NCI-H1694 treated with DMSO at 0.1 percent for 48 hours (cell line): ENCODE measurements at regions not wholly inside any gene's neighbourhood (a gene's known extent, or its start where the extent isn't known, plus 50 kb on each side); places are given as distances from the start of the nearest gene placed in this dataset.
A peak's percentile ranks its signal among the peaks of the same experiment; 100 is the strongest.

ENCODE experiments used
- DNase-seq: peaks from one replicate; lab custom pipeline; 2025; lab: John Stamatoyannopoulos, UW

GRCh38 chr5:133686566-133686965 is 74.2 kb upstream of the FSTL4 start:
- no peak for DNase-seq

GRCh38 chr5:133685402-133686018 is 73.2 kb upstream of the FSTL4 start:
- DNase-seq, result peak; percentile 16

DNA sequence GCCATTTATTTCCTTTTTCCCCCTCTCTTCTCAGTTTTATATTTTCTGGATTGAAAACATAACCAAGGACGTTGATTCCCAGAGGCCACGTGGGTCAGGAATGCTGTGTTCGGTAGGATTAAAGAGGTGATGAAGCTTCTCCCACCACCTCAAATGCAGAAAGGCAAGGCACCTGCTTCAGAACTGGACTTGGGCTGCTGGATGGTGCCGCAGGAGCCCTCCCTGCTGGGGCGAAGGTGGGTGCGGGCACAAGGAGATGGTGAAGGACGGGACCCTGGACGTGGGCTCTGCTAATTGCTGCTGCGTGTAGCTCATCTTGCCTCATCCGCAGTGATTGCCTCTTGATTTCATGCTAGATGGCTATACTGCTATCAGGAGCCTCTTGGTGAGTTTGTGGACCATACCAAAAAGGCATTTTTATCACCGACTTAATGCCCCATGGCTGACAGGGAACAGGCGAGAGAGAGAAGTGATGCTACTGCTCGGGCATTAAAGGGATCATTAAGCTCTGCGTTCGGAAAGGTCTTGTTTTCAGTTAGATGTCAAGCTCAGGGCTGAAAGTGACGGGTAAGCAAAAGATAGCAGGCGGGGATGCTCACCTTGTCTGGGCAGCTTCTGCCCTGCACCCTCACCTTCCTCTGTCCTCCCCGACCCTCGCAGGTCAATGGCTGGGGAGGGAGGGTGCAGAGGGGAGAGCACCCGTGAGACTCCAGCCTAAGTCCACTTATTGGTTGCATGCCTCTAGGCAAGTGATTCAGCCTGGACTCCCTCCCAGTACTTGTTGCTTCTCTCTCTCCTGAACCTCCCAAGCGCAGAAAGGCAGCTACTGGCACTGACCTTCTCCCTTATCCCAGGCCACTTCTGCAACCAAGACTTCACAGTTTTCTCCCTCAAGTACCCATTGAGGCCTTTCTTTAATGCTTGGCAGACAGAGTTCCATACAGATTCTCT is 71.6 kb upstream of the FSTL4 start:
- DNase-seq, result no peak

GRCh38 chr5:133682451-133682850 is 70.1 kb upstream of the FSTL4 start:
- DNase-seq, result no peak

GRCh38 chr5:133681896-133682295 is 69.6 kb upstream of the FSTL4 start:
- DNase-seq, result no peak

DNA sequence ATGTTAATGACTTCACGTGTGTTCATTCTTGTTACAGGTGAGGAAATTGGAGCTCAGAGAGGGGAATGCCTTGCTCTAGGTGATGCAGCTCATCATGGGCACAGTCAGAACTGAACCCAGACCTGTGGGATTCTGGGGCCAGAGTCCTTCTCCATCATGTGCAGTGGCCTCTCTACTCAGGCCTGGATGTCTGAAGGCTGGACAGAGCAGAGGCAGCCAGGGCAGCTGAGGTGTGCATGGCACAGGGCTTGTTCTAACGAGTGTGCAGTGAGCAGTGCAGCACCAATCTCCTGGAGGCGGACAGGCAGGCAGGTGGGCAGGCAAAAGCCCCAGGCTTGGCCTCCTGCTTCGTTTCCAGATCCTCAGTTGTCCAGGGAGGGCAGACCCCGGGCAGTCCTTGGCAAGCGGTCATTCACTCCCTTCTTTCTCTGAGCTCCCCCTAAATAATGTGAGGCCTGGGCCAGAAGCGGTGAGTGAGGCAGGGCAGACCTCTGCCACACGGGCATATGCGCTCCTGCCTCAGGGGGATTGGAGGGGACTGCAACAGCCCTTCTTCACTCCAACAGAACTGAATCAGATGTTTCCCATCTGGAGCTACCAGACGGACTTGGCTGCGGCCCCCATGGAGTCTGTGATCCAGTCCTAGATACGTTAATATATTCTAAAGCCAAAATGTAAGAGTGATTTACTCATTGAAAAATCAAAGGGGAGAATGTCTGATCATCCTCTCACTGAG is 68.7 kb upstream of the FSTL4 start:
- DNase-seq, result peak; percentile 50

DNA sequence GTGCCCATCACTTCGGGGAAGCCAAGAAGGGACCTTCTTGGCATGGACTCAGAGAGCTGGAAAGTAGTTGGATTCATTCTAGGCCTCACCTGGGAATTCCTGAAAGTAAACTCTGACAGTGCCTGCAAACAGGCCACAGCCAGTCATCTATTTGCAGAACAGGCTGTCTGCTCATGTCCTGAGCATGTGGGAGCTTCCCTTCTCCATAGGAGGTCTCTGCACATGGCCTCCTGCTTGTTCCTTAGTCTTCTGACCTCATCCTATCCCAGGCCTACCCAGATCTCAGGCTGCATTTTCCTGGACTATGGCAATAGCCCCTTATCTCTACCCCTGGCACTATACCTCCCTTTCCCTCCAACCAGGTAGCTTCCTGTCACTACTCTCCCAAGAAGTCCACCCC is 67.2 kb upstream of the FSTL4 start:
- DNase-seq, result no peak

DNA sequence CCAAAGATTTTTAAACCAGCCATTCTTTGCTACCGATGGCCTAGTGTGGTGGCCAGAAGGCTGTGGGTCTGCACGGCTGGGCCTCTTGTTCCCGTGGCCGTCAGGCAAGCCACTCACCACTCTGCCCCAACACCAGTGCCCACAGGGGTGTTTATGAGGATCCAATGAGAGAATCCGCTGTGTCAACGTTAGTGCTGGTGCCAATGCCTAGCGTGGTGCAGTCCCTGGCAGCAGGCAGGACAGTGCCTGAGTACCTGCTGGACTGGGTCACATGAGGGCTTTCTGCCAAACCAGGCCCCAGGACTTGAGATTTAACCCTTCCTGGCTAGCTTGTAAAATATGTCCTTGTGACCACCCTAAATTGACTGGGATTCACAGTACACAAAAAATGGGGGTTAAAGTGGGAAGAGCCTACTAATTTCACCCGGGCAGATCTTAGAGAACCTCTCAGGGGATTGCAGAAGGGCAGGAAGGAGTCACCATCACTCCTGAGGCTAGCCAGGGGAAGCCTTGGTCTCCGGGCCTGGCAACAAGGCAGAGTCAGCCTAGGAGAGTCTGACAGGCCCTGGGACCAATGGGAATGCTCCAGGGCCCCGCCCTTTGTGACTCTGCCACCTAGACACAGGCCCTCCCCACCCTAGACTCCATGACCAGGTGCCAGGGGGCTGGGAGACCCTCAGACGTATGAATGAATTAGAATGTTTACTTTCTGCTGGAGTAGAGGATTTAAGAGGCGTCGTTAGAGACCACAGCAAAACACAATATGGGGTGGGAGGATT is 63.2 kb upstream of the FSTL4 start:
- no peak for DNase-seq

- DNase-seq, result no peak
These were observed 58.0 kb upstream of the FSTL4 start for GRCh38 chr5:133670336-133670735.

DNA sequence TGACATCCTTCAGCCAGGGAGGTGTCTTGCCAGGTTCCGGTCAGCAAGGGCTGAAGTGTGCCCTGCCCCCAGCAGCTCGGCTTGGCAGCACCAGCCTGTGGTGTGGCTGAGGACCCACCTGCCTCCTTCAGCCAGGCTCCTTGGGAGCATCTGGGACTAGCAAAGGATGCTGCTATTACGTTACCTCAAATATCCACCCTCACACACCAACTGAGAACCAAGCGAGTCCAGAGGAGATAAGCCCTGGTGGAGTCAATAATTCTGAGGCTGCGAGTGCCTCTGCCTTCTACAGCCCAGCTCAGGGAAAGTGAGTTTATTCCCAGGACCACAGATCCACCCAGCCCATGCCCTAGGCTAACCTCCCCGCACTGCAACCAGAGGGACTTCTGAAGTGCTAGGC is 57.1 kb upstream of the FSTL4 start:
- DNase-seq, result no peak

DNA sequence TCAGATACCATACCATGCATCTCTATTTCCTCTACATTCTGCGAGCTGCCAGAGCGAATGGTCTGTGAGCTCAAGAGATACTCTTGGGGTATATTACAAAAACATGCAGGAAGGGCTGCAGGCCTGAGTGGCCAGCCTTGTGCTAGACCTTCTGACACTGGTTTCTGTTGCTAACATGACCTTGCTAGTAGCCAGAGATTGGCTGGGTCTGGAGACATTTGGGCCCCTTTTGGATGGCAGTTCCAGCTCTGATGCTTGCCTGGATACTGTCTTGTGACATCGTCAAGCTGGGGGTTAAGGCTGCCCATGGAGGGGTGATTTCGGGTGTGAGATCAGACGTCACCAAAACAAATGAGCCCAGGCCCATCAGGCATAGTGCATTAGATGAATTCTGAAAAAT is 56.1 kb upstream of the FSTL4 start:
- no peak for DNase-seq

- no peak for DNase-seq
These were observed 54.9 kb upstream of the FSTL4 start for GRCh38 chr5:133667217-133667616.

GRCh38 chr5:133665571-133665970 is 53.2 kb upstream of the FSTL4 start:
- no peak for DNase-seq

GRCh38 chr5:133664422-133664821 is 52.1 kb upstream of the FSTL4 start:
- no peak for DNase-seq

GRCh38 chr5:133663397-133664054 is 51.2 kb upstream of the FSTL4 start:
- DNase-seq, result no peak

- no peak for DNase-seq
These were observed 50.2 kb upstream of the FSTL4 start for GRCh38 chr5:133662578-133662977.
